Stomach (tissue), 4 donors: ENCODE measurements at regions not wholly inside any gene's neighbourhood (a gene's known extent, or its start where the extent isn't known, plus 50 kb on each side); places are given as distances from the start of the nearest gene placed in this dataset.

Experiments used
- POLR2A ChIP-seq, 4 donors: fragments of 450-650 bp; IDR thresholded peaks; one replicate each; pipeline ENCODE4 v1.6.1; 2016; ENCODE audit warnings: antibody characterized with exemption in 4 of 4, control low read depth in 2 of 4, mild to moderate bottlenecking in 1 of 4, moderate library complexity in 1 of 4
- POLR2AphosphoS5 ChIP-seq, 3 donors: sonication (generic); formaldehyde crosslinking; IDR thresholded peaks; one replicate each; pipeline ENCODE4 v1.6.1; 2016; ENCODE audit warnings: antibody characterized with exemption in 3 of 3
- TF ChIP-seq, protein P1 (sequence below), 7 experiments: fragments of 450-650 bp in 4 of 7; fragments of 200-600 bp in 3 of 7; sonication (generic) in 3 of 7; IDR thresholded peaks; one replicate each; pipeline ENCODE4 v1.5.1; 2016 to 2019; ENCODE audit warnings: antibody characterized with exemption in 7 of 7, control low read depth in 2 of 7, mild to moderate bottlenecking in 1 of 7

- TF ChIP-seq POLR2A (IDR thresholded peaks at IDR 0.05) (no peak), POLR2AphosphoS5 (IDR thresholded peaks at IDR 0.05) (no peak)
- TF ChIP-seq, protein P1, sequence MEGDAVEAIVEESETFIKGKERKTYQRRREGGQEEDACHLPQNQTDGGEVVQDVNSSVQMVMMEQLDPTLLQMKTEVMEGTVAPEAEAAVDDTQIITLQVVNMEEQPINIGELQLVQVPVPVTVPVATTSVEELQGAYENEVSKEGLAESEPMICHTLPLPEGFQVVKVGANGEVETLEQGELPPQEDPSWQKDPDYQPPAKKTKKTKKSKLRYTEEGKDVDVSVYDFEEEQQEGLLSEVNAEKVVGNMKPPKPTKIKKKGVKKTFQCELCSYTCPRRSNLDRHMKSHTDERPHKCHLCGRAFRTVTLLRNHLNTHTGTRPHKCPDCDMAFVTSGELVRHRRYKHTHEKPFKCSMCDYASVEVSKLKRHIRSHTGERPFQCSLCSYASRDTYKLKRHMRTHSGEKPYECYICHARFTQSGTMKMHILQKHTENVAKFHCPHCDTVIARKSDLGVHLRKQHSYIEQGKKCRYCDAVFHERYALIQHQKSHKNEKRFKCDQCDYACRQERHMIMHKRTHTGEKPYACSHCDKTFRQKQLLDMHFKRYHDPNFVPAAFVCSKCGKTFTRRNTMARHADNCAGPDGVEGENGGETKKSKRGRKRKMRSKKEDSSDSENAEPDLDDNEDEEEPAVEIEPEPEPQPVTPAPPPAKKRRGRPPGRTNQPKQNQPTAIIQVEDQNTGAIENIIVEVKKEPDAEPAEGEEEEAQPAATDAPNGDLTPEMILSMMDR (IDR thresholded peaks at IDR 0.05), result peak in 5 of 7 experiments; percentile 50 to 84 (median 71)
Measured at GRCh38 chr16:8173111-8173644, 417.1 kb downstream of the TMEM114 start.
